GM18909 (cell line): ENCODE measurements at regions not wholly inside any gene's neighbourhood (a gene's known extent, or its start where the extent isn't known, plus 50 kb on each side); places are given as distances from the start of the nearest gene placed in this dataset.
"Not testable (repeated sequence)": the region's sequence is repeated elsewhere in the genome, so short reads cannot be mapped to it uniquely, and the experiment has no call there.

Experiments
- ATAC-seq: cut with Tn5 transposase; IDR thresholded peaks from one replicate; pipeline ENCODE4 v1.9.1; 2021; ENCODE audit warnings: mild to moderate bottlenecking; ENCODE audit not compliant: unreplicated experiment, poor library complexity

DNA sequence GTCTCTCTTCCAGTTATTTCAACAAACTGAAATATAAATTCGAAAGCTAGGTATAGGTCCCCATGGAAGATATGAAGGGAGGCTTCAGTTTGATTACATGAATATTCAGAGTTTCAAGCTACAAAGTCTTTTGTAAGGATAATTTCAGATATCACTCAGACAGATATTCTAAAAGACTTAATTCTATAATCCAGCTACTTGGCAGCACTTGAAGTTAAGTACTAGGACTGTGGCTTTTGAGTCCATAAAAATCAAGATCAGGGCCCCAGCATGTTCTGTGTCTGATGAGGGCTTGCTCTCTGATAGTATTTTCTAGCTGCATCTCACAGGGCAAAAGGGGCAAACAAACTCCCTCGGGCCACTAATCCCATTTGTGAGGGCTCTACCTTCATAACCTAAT is 160.6 kb upstream of the IRS2 start:
- no peak for ATAC-seq

DNA sequence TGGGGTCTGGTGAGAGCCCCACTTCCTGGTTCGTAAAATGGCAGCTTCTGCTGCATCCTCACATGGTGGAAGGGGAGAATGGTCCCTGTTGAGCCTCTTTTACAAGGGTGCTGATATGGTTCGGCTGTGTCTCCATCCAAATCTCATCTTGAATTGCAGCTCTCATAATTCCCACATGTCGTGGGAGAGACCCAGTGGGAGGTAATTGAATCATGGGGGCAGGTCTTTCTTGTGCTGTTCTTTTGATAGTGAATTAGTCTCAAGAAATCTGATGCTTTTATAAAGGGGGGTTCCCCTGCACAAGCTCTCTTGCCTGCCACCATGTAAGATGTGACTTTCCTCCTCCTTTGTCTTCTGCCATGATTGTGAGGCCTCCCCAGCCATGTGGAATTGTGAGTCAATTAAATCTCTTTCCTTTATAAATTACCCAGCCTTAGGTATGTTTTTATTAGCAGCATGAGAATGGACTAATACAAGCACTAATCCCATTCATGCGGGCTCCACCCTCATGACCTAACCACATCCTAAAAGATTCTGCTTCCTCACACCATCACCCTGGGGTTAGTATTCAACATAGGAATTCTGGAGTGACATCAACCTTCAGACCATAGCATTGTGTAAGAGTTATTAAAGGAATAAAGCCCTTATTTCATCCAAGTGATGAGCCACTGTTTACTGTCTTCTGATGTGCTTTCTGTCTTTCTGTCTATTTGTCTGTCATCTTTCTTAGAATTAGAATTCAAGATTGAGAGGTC is 159.0 kb upstream of the IRS2 start:
- ATAC-seq = no peak

DNA sequence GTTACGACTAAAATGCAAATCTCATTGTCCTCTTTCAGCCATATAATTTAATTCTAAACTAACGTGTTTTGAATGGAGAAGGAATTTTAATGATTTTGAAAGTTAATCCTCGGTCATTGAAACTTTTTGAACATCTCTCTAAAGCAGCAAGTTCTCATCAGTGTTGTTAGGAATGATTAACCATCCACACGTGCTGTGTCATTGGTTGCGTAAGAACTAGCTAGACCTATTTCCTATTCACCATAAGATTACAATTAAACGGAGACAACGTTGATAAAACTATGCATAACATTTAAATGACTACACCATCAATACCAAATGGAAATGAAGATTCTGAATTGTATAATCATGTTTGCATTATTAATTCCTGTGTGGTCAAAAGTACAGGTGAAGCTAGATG is 155.6 kb upstream of the IRS2 start:
- no peak for ATAC-seq

DNA sequence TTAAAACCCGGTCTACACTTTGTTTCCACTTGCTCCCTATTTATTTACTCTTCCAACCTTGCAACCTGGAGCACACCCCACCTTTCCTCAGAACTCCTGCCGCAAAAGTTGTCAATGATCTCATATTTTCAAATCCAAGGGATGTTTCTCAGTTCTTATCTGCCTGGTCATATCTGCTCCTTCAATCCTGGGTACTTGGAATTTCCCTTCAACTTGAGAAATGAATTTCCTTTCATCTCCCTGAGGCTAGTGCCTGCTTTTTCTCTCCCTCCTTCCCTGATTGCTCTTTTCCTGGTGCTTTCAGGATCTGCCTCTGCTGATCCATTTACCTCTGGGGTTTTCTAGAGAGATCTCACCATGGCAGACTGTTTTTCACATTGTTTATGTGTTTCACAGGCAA is 154.8 kb upstream of the IRS2 start:
- no peak for ATAC-seq

DNA sequence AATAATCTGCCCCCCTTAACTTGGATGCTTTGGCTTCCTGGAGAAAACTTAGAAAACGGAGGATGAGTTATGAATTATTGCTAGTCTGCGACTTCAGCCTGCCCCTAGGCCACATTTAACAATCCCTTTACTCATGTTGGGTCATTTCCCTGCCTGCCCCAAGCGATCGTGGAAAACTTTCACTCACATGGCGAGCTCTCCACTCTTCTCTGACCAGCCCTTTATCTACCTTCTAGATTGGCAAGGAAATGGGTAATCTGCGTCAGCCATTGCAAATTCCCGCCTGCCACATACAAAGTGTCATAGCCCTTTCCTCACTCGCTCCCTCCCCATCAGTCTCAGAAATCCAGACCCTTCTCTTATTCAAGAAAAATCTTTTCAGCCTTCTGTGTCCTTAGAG is 154.3 kb upstream of the IRS2 start:
- no peak for ATAC-seq

DNA sequence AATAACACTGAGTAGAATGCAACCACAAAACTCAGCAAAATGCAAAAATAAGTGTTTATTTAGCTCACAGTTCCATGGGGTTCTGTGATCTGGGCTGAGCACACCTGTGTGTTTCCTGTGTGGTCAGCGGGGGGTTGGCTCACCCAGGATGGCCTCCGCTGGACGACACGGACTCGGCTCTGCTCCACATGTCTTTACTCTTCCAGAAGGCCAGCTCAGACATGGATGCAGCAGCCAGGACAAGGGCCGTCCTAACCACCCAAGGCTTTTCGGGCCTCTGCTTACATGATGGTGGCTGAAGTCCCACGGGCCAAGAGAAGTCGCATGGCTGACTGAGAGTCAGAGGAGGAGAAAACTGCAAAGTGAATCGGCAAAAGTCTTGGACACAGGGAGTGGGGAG is 153.5 kb upstream of the IRS2 start:
- ATAC-seq = no peak

DNA sequence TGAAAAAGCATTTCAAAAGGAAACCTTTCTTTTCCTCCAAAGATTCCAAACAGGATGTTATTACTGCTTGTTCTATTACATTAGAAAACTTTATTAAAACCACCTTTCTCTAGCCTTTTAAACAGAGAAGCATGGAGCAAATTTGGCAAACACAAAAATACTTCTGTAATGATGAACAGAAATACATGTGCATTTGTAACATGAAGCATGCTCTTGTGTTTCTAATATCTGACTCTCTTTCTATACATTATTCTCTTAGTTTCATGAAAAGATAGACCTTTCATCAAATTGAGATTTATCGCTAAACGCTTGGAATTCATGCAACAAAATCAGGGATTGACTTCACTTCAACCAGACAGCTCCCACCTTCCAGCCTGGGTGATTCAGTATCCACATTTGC is 152.8 kb upstream of the IRS2 start:
- ATAC-seq = no peak

- no peak for ATAC-seq
These were observed 152.0 kb upstream of the IRS2 start for GRCh38 chr13:109938255-109938936.

DNA sequence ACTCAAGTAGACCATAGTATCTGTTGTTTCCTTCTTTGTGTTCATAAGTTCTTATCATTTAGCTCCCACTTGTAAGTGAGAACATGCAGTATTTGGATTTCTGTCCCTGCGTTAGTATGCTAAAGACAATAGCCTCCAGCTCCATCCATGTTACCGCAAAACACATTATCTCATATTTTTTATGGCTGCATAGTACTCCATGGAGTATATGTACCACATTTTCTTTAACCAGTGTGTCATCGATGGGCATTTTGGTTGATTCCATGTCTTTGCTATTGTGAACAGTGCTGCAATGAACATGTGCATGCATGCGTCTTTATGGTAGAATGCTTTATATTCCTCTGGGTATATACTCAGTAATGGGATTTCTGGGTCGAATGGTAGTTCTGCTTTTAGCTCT is 148.1 kb upstream of the IRS2 start:
- ATAC-seq = not testable (repeated sequence)

DNA sequence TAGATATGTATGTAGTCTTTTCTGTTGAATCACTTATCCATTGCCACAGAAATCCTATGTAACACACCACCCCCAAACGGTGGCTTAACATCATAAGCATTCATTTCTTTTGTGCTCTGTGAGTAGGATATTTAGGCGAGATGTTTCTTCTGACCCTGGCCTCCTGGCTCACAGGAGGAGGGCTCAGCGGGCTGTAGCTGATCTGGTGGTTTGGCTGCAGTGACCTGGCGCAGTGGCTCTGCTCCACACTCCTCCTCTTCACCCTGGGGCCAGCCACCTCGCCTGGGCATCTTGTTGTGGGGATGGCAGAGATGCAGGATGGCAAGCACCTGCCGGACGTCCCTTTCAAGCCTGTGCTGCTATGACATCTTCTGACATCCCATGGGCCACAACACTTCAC is 147.1 kb upstream of the IRS2 start:
- ATAC-seq = no peak

DNA sequence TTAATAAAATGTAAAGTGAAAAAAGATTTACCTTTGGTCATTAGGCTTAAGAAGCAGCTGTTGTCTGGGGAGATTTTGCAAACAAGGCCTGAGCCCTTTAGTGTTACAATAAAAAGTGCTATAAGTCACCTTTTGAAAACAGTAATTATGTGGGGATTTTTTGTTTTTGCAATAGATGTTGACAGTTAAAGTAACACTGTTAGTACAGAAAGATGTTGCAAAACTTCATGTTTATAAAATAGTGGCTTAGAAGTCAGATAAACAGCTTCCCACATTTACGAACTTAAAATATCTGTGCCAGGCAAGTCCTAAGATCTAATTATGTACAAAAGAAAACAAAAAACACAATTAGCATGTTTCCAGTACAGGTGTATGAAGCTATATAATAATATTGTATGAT is 138.0 kb upstream of the IRS2 start:
- no peak for ATAC-seq

- ATAC-seq = no peak
These were observed 136.1 kb upstream of the IRS2 start for GRCh38 chr13:109922518-109922917.

- ATAC-seq = no peak
These were observed 133.5 kb upstream of the IRS2 start for GRCh38 chr13:109919715-109920375.

- ATAC-seq = no peak
These were observed 131.9 kb upstream of the IRS2 start for GRCh38 chr13:109918179-109918711.

- ATAC-seq = no peak
These were observed 131.0 kb upstream of the IRS2 start for GRCh38 chr13:109917422-109917821.

GRCh38 chr13:109913936-109914510 is 127.6 kb upstream of the IRS2 start:
- no peak for ATAC-seq

DNA sequence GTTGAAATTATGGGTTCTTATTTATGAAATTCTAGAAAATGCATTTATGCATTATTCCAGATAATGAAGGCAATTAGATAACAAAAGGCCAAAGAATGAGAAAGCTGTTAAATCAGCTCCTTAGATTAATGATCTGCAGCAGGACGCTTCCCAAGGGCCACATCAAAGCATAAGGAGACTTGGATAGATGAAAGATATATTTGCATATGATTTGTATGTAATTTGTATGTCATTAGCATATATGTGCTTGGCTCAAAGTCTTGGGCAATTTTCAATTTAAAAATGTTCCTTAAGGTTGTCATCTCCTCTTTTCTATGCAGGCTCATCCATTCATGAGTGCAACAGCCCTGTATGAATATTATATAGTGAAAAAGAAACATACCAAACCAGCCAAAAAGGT is 126.8 kb upstream of the IRS2 start:
- ATAC-seq = no peak

GRCh38 chr13:109910194-109910593 is 123.8 kb upstream of the IRS2 start:
- ATAC-seq = no peak

DNA sequence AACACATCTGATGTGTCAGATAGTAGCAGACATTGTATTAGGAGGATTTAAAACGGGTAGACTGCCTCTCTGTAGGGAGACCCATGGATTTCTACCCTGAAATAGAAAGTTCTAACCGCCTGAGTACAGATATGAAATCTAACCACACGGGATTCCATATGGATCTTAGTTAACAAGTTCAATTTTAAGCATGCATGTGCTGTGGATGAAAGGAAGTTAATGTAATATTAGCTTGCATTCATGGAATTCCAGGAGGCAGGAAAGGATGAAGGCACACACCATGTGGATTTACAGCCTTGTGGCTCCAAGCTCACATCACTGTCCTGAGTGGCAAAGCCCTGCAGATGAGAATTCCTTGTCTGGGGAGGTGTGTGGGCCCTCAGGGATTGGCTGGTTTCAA is 120.6 kb upstream of the IRS2 start:
- ATAC-seq = no peak

DNA sequence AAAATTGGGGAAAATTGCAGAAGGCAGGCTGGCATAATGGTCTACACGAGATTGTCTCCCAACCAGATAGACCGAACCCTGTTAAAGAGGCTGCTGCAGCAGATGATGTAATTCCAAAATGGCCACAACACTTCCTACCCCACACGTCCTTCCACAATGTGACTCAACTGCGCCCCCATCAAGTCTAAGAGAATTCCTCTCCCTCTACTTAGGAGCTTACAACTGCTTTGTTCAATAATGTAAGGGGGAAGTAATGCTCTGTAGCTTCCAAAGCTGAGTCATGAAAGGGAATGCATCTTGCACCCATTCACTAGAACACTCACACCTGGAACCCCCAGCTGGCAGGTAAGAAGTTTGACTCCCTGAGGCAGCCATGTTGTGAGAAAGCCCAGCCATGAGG is 117.8 kb upstream of the IRS2 start:
- no peak for ATAC-seq

- no peak for ATAC-seq
These were observed 114.4 kb upstream of the IRS2 start for GRCh38 chr13:109900741-109901140.
